ENCODE measurements at regions not wholly inside any gene's neighbourhood (a gene's known extent, or its start where the extent isn't known, plus 50 kb on each side); places are given as distances from the start of the nearest gene placed in this dataset.

DNA sequence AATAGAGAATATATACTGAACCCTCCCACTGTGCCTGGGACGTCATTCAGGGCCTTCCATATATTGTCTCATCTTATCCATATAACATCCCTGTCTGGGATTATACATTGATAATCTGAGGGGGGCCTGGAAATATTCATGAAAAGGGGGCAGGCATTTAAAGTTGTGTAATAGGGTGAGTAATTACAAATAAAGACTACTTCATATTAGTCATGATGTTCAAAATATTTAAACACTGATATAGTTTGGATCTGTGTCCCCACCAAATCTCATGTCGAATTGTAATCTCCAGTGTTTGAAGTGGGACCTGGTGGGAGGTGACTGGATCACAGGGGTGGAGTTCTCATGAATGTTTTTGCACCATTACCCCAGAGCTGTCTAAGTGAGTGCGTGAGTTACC, 97.8 kb downstream of the AQP9 start:
- Histone ChIP-seq H3K4me2 (ENCODE audit: low read length) (no peak overlapping the region), H3K9me3 (ENCODE audit: low read length) (no peaks in the 10 kb centered on the region), H3F3A (ENCODE audit: insufficient read depth, low read length) (no peaks in the 10 kb centered on the region), H3K27me3 (ENCODE audit: insufficient read depth, low read length) (no peaks in the 10 kb centered on the region), H2AFZ (ENCODE audit: low read length) (no peak overlapping the region), H3K79me2 (ENCODE audit: insufficient read depth, low read length) (no peaks in the 10 kb centered on the region), H3K9me2 (ENCODE audit: low read depth, low read length) (no peaks in the 10 kb centered on the region), H3K9ac (ENCODE audit: low read length) (no peak overlapping the region), H3K36me3 (ENCODE audit: insufficient read depth, low read length) (no peaks in the 10 kb centered on the region; the same call in 1 of the 2 replicates), H3K4me1 (ENCODE audit: insufficient read depth, low read length, severe bottlenecking) (no peaks in the 10 kb centered on the region), H4K20me1 (ENCODE audit: insufficient read depth, low read length) (no peaks in the 10 kb centered on the region), H3K4me3 (ENCODE audit: low read depth, low read length, poor library complexity, severe bottlenecking) (no peak overlapping the region), H3K27ac (ENCODE audit: low read depth, low read length, poor library complexity, severe bottlenecking) (no peak overlapping the region)
- TF ChIP-seq, protein P1, sequence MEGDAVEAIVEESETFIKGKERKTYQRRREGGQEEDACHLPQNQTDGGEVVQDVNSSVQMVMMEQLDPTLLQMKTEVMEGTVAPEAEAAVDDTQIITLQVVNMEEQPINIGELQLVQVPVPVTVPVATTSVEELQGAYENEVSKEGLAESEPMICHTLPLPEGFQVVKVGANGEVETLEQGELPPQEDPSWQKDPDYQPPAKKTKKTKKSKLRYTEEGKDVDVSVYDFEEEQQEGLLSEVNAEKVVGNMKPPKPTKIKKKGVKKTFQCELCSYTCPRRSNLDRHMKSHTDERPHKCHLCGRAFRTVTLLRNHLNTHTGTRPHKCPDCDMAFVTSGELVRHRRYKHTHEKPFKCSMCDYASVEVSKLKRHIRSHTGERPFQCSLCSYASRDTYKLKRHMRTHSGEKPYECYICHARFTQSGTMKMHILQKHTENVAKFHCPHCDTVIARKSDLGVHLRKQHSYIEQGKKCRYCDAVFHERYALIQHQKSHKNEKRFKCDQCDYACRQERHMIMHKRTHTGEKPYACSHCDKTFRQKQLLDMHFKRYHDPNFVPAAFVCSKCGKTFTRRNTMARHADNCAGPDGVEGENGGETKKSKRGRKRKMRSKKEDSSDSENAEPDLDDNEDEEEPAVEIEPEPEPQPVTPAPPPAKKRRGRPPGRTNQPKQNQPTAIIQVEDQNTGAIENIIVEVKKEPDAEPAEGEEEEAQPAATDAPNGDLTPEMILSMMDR (IDR thresholded peaks at IDR 0.05; ENCODE audit: low read length): no peak
- no peak for TF ChIP-seq EZH2 (IDR thresholded peaks at IDR 0.05; ENCODE audit: borderline replicate concordance, low read length)

DNA sequence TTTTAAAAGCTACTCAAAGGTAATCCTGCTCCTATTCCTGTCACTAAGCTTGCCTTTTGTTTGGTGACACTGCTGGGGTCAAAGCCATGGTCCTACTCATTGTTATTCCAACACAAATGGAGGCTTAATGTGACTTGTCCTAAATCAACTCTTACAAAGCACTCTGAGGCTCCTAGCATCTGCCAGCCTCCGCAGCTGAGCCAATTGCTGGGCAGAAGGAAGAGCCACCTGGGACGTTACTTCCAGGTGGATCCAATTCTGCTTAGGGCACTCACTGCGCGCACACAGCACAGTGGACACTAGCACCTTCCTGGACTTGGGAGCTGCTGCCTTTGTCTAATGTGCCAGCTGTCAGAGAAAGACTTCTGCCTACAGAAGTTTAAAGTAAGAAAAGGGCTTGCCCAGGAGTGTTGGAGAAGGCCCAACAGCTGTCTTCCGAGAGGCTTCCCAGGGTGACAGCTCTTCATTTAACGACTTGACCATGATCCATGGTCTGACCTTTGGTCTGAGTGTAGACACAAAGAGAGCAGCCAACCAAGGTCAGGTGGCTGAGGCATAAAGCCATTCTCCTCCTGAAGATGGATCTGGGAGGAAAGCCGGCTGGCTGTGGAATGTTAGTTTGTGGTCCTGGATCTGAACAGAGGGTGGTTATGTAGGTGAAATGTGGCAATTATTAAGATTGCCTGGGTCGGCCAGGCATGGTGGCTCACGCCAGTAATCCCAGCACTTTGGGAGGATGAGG, 102.2 kb downstream of the AQP9 start:
- H3K9me2 ChIP-seq (ENCODE audit: low read depth, low read length): no peaks in the 10 kb centered on the region
- TF ChIP-seq EZH2 (IDR thresholded peaks at IDR 0.05; ENCODE audit: borderline replicate concordance, low read length): no peak
- TF ChIP-seq, protein P1 (IDR thresholded peaks at IDR 0.05; ENCODE audit: low read length): no peak
- H3K4me1 ChIP-seq (ENCODE audit: insufficient read depth, low read length, severe bottlenecking): no peaks in the 10 kb centered on the region
- no peak overlapping the region for H2AFZ ChIP-seq (ENCODE audit: low read length)
- no peak overlapping the region for H3K4me3 ChIP-seq (ENCODE audit: low read depth, low read length, poor library complexity, severe bottlenecking)
- H3K27ac ChIP-seq (ENCODE audit: low read depth, low read length, poor library complexity, severe bottlenecking): no peak overlapping the region
- H3K9me3 ChIP-seq (ENCODE audit: low read length): no peaks in the 10 kb centered on the region
- no peaks in the 10 kb centered on the region for H3K27me3 ChIP-seq (ENCODE audit: insufficient read depth, low read length)
- no peaks in the 10 kb centered on the region for H3F3A ChIP-seq (ENCODE audit: insufficient read depth, low read length)
- H4K20me1 ChIP-seq (ENCODE audit: insufficient read depth, low read length): no peaks in the 10 kb centered on the region
- no peaks in the 10 kb centered on the region; the same call in 1 of the 2 replicates for H3K36me3 ChIP-seq (ENCODE audit: insufficient read depth, low read length)
- H3K9ac ChIP-seq (ENCODE audit: low read length): no peak overlapping the region
- H3K79me2 ChIP-seq (ENCODE audit: insufficient read depth, low read length): no peaks in the 10 kb centered on the region
- H3K4me2 ChIP-seq (ENCODE audit: low read length): no peak overlapping the region

DNA sequence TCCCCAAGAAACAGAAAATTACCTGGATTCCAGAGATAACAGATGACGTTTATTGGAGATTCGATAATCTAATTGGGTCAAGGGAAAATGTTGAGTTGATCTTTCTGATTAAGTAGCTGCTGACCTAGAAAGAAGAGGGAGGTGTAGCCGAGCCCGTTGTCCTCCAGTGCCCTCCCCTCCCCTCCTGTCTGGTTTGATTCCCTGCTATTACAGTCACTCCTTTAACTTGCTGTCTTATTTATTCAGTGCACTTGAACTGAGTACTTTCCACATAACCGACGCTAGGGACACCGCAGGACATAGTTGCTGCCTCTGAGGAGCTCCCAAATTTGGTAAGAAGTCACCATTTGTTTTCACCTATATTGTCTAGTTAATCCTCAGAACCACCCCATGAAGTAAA, 103.7 kb downstream of the AQP9 start:
- no peaks in the 10 kb centered on the region for H3K79me2 ChIP-seq (ENCODE audit: insufficient read depth, low read length)
- H4K20me1 ChIP-seq (ENCODE audit: insufficient read depth, low read length): no peaks in the 10 kb centered on the region
- no peaks in the 10 kb centered on the region for H3K27me3 ChIP-seq (ENCODE audit: insufficient read depth, low read length)
- H3K9me3 ChIP-seq (ENCODE audit: low read length): no peaks in the 10 kb centered on the region
- no peak overlapping the region for H3K9ac ChIP-seq (ENCODE audit: low read length)
- no peak for TF ChIP-seq EZH2 (IDR thresholded peaks at IDR 0.05; ENCODE audit: borderline replicate concordance, low read length)
- TF ChIP-seq, protein P1 (IDR thresholded peaks at IDR 0.05; ENCODE audit: low read length): peak; percentile 7; the same call in 1 of the 2 replicates
- H2AFZ ChIP-seq (ENCODE audit: low read length): no peak overlapping the region
- H3K4me3 ChIP-seq (ENCODE audit: low read depth, low read length, poor library complexity, severe bottlenecking): no peak overlapping the region
- no peaks in the 10 kb centered on the region for H3K9me2 ChIP-seq (ENCODE audit: low read depth, low read length)
- no peak overlapping the region for H3K4me2 ChIP-seq (ENCODE audit: low read length)
- H3K36me3 ChIP-seq (ENCODE audit: insufficient read depth, low read length): no peaks in the 10 kb centered on the region; the same call in 1 of the 2 replicates
- no peaks in the 10 kb centered on the region for H3F3A ChIP-seq (ENCODE audit: insufficient read depth, low read length)
- no peaks in the 10 kb centered on the region for H3K4me1 ChIP-seq (ENCODE audit: insufficient read depth, low read length, severe bottlenecking)
- no peak overlapping the region for H3K27ac ChIP-seq (ENCODE audit: low read depth, low read length, poor library complexity, severe bottlenecking)
